CD4-positive, alpha-beta T cell (primary cell): ENCODE measurements at regions not wholly inside any gene's neighbourhood (a gene's known extent, or its start where the extent isn't known, plus 50 kb on each side); places are given as distances from the start of the nearest gene placed in this dataset.

Experiments used
- ATAC-seq: fragments of 200-7000 bp; cut with Tn5 transposase; one replicate; pipeline ENCODE4 v1.10.0; 2022; ENCODE audit warnings: mild to moderate bottlenecking; ENCODE audit not compliant: poor library complexity
- CTCF ChIA-PET: fragments of 350-600 bp; sonication (Branson Sonifier 250); formaldehyde crosslinking; loops from one replicate; lab custom pipeline; 2021; ENCODE audit warnings: antibody characterized with exemption, inconsistent platforms; lab: Charles Lee
- POLR2A ChIA-PET: fragments of 350-600 bp; sonication (Branson Sonifier 250); formaldehyde crosslinking; loops from one replicate; lab custom pipeline; 2021; ENCODE audit warnings: antibody characterized with exemption, inconsistent platforms; lab: Charles Lee
- DNase-seq, 14 experiments: peaks; one replicate each; pipeline ENCODE4 v3.0.0-alpha.2; 2013 to 2020; ENCODE audit warnings: mixed read lengths in 2 of 14
- H3K27ac ChIP-seq, 2 donors: one replicate each; pipeline versions ENCODE4 v1.5.1 to v1.7.0; 2013; ENCODE audit warnings: low read length in 2 of 2, low read depth in 1 of 2, mild to moderate bottlenecking in 1 of 2
- H3K27me3 ChIP-seq, 2 experiments: 1 replicate in 1 of 2; 2 replicates in 1 of 2; pipeline versions ENCODE4 v1.6.1 to v1.7.0; 2013; ENCODE audit warnings: low read length in 2 of 2, control low read depth in 1 of 2, mild to moderate bottlenecking in 1 of 2, moderate library complexity in 1 of 2; ENCODE audit not compliant: insufficient read depth in 2 of 2, control insufficient read depth in 1 of 2
- H3K36me3 ChIP-seq: one replicate; pipeline ENCODE4 v1.6.1; 2013; ENCODE audit warnings: low read length, control low read depth; ENCODE audit not compliant: insufficient read depth
- H3K4me1 ChIP-seq: one replicate; pipeline ENCODE4 v1.6.1; 2013; ENCODE audit warnings: low read length, control low read depth; ENCODE audit not compliant: insufficient read depth
- H3K4me3 ChIP-seq: one replicate; pipeline ENCODE4 v1.5.1; 2013; ENCODE audit warnings: mild to moderate bottlenecking, low read length, moderate library complexity
- H3K9me3 ChIP-seq, 2 experiments: 1 replicate in 1 of 2; 2 replicates in 1 of 2; pipeline versions ENCODE4 v1.6.1 to v1.7.0; 2013; ENCODE audit warnings: low read length in 2 of 2, mild to moderate bottlenecking in 2 of 2, control low read depth in 1 of 2, moderate library complexity in 1 of 2; ENCODE audit not compliant: control insufficient read depth in 1 of 2, insufficient read depth in 1 of 2
- H3K27ac Mint-ChIP-seq: one replicate; pipeline ENCODE4 v1.8.0; 2020; ENCODE audit warnings: mixed read lengths
- H3K27me3 Mint-ChIP-seq: one replicate; pipeline ENCODE4 v1.8.0; 2021; ENCODE audit warnings: mixed read lengths
- H3K36me3 Mint-ChIP-seq: one replicate; pipeline ENCODE4 v1.8.0; 2021; ENCODE audit warnings: low read depth, mixed read lengths
- H3K4me1 Mint-ChIP-seq: one replicate; pipeline ENCODE4 v1.8.0; 2021; ENCODE audit warnings: low read depth, mixed read lengths
- H3K4me3 Mint-ChIP-seq: one replicate; pipeline ENCODE4 v1.8.0; 2020; ENCODE audit warnings: mild to moderate bottlenecking, mixed read lengths
- H3K9me3 Mint-ChIP-seq: one replicate; pipeline ENCODE4 v1.8.0; 2020; ENCODE audit warnings: mixed read lengths
- CTCF ChIP-seq: fragments of 200-600 bp; IDR thresholded peaks from one replicate; pipeline ENCODE4 v1.8.0; 2022; ENCODE audit warnings: antibody characterized with exemption, mild to moderate bottlenecking
- intact Hi-C, 2 experiments: fragments of 100-400 bp; cut with DNase I in 1 of 2; cut with micrococcal nuclease in 1 of 2; formaldehyde crosslinking; loops; one replicate each; pipeline versions ENCODE4 v1.15.1 to v1.9.0; 2023 to 2025; cut with DNase I, micrococcal nuclease

- ChIA-PET POLR2A (no interaction called here), CTCF (no interaction called here)
- DNase-seq (no peak), ATAC-seq (no peak)
- no peaks in the 10 kb centered on the region for H3K36me3 ChIP-seq
- H3K4me1 ChIP-seq = no peaks in the 10 kb centered on the region
- H3K27me3 ChIP-seq = no peaks in the 10 kb centered on the region
- H3K27ac ChIP-seq = no peak overlapping the region
- H3K4me3 Mint-ChIP-seq = no peak overlapping the region
- TF ChIP-seq CTCF = no peak
- no peak overlapping the region for H3K4me3 ChIP-seq
- H3K9me3 Mint-ChIP-seq = peaks cover 3% of the 10 kb centered on the region
- H3K9me3 ChIP-seq = no peaks in the 10 kb centered on the region
- H3K27me3 Mint-ChIP-seq = no peaks in the 10 kb centered on the region
- no peaks in the 10 kb centered on the region for H3K4me1 Mint-ChIP-seq
- intact Hi-C loops = no loop called here
- H3K27ac Mint-ChIP-seq = no peak overlapping the region
- H3K36me3 Mint-ChIP-seq = no peaks in the 10 kb centered on the region
These were observed 240.6 kb upstream of the GOLIM4 start for GRCh38 chr3:168336276-168336675.

GRCh38 chr3:168333410-168333935 is 237.7 kb upstream of the GOLIM4 start:
- Histone ChIP-seq H3K4me1 (no peaks in the 10 kb centered on the region), H3K9me3 (no peaks in the 10 kb centered on the region), H3K27ac (no peak overlapping the region), H3K4me3 (no peak overlapping the region), H3K36me3 (no peaks in the 10 kb centered on the region), H3K27me3 (no peaks in the 10 kb centered on the region)
- Mint-ChIP-seq H3K9me3 (peaks cover 3% of the 10 kb centered on the region), H3K36me3 (no peaks in the 10 kb centered on the region), H3K27ac (no peak overlapping the region), H3K4me1 (no peaks in the 10 kb centered on the region), H3K4me3 (no peak overlapping the region), H3K27me3 (no peaks in the 10 kb centered on the region)
- ChIA-PET POLR2A (no interaction called here), CTCF (no interaction called here)
- TF ChIP-seq CTCF = no peak
- intact Hi-C loops = no loop called here
- no peak for ATAC-seq
- no peak for DNase-seq

- no peak for ATAC-seq
- ChIA-PET POLR2A (no interaction called here), CTCF (no interaction called here)
- intact Hi-C loops = no loop called here
- H3K9me3 ChIP-seq = no peaks in the 10 kb centered on the region
- Mint-ChIP-seq H3K27ac (no peak overlapping the region), H3K4me1 (no peaks in the 10 kb centered on the region), H3K4me3 (no peak overlapping the region), H3K27me3 (no peaks in the 10 kb centered on the region), H3K9me3 (peaks cover 3% of the 10 kb centered on the region), H3K36me3 (no peaks in the 10 kb centered on the region)
- H3K27me3 ChIP-seq = no peaks in the 10 kb centered on the region
- H3K4me3 ChIP-seq = no peak overlapping the region
- no peak for DNase-seq
- H3K4me1 ChIP-seq = no peaks in the 10 kb centered on the region
- H3K27ac ChIP-seq = no peak overlapping the region
- TF ChIP-seq CTCF = no peak
- no peaks in the 10 kb centered on the region for H3K36me3 ChIP-seq
These were observed 236.0 kb upstream of the GOLIM4 start for GRCh38 chr3:168331756-168332155.
